Smooth muscle cell (in vitro differentiated cells): ENCODE measurements at regions not wholly inside any gene's neighbourhood (a gene's known extent, or its start where the extent isn't known, plus 50 kb on each side); places are given as distances from the start of the nearest gene placed in this dataset.

Source experiments
- DNase-seq: peaks from one replicate; lab custom pipeline; 2025; ENCODE audit not compliant: unreplicated experiment; lab: John Stamatoyannopoulos, UW
- H2AFZ ChIP-seq: fragments of 200-600 bp; sonication (generic); 2 replicates; pipeline ENCODE4 v1.6.0; 2016; ENCODE audit warnings: antibody characterized with exemption, low read depth, mild to moderate bottlenecking
- H3F3A ChIP-seq: fragments of 200-600 bp; sonication (generic); 2 replicates; pipeline ENCODE4 v1.6.0; 2017; ENCODE audit warnings: antibody characterized with exemption, low read depth
- H3K27ac ChIP-seq: fragments of 200-600 bp; sonication (generic); 2 replicates; pipeline ENCODE4 v1.5.1; 2016; ENCODE audit warnings: low read depth, mild to moderate bottlenecking
- H3K27me3 ChIP-seq: fragments of 200-600 bp; sonication (generic); 2 replicates; pipeline ENCODE4 v1.6.1; 2016; ENCODE audit warnings: low read depth, mild to moderate bottlenecking
- H3K36me3 ChIP-seq: fragments of 200-600 bp; sonication (generic); 2 replicates; pipeline ENCODE4 v1.5.1; 2016; ENCODE audit warnings: low read depth
- H3K4me1 ChIP-seq: fragments of 200-600 bp; sonication (generic); 2 replicates; pipeline ENCODE4 v1.5.1; 2016; ENCODE audit warnings: low read depth
- H3K4me2 ChIP-seq: fragments of 200-600 bp; sonication (generic); 2 replicates; pipeline ENCODE4 v1.6.0; 2016; ENCODE audit warnings: mild to moderate bottlenecking
- H3K4me3 ChIP-seq: fragments of 200-600 bp; sonication (generic); 2 replicates; pipeline ENCODE4 v1.5.1; 2016; ENCODE audit warnings: mild to moderate bottlenecking
- H3K79me2 ChIP-seq: fragments of 200-600 bp; sonication (generic); 2 replicates; pipeline ENCODE4 v1.6.0; 2016; ENCODE audit warnings: low read depth, mild to moderate bottlenecking
- H3K9ac ChIP-seq: fragments of 200-600 bp; sonication (generic); 2 replicates; pipeline ENCODE4 v1.6.0; 2016; ENCODE audit warnings: low read depth
- H3K9me3 ChIP-seq: fragments of 200-600 bp; sonication (generic); replicated peaks from 2 replicates; pipeline ENCODE4 v1.5.1; 2016; ENCODE audit warnings: low read depth
- H4K20me1 ChIP-seq: fragments of 200-600 bp; sonication (generic); 2 replicates; pipeline ENCODE4 v1.6.0; 2016; ENCODE audit warnings: low read depth
- CTCF ChIP-seq: fragments of 200-600 bp; sonication (generic); IDR thresholded peaks from 2 replicates; pipeline ENCODE4 v1.5.1; 2017; ENCODE audit warnings: borderline replicate concordance, mild to moderate bottlenecking, antibody characterized with exemption; ENCODE audit not compliant: insufficient read depth, poor library complexity, severe bottlenecking
- WGBS: methylation state at CpG from one replicate; pipeline ENCODE4 v1.1.7; 2016; ENCODE audit warnings: low lambda C conversion rate; 5-methylcytosine and 5-hydroxymethylcytosine counted together

- peaks cover 7% of the 10 kb centered on the region for H3K36me3 ChIP-seq
Observed at GRCh38 chr14:71693381-71693780, 238.8 kb upstream of the RGS6 start.

GRCh38 chr14:71694591-71695530, 237.4 kb upstream of the RGS6 start:
- Histone ChIP-seq H4K20me1 (no peaks in the 10 kb centered on the region), H3K9me3 (no peaks in the 10 kb centered on the region)
- 81% methylated on average over 8 of the region's 8 CpGs for WGBS

More at GRCh38 chr14:71693381-71693780, 238.8 kb upstream of the RGS6 start:
- H3K9me3 ChIP-seq, result no peaks in the 10 kb centered on the region
- H3K4me2 ChIP-seq, result peak overlapping the region; percentile 41
- H3K9ac ChIP-seq, result peak overlapping the region; percentile 7
- peaks cover 6% of the 10 kb centered on the region for H3F3A ChIP-seq
- H2AFZ ChIP-seq, result no peak overlapping the region
- TF ChIP-seq CTCF, result no peak
- no peak for DNase-seq
- 23% methylated on average over 6 of the region's 6 CpGs for WGBS
- no peaks in the 10 kb centered on the region for H3K79me2 ChIP-seq
- no peaks in the 10 kb centered on the region for H3K27me3 ChIP-seq
- H3K4me1 ChIP-seq, result peaks cover 3% of the 10 kb centered on the region
- peak overlapping the region; percentile 57 for H3K27ac ChIP-seq
- no peaks in the 10 kb centered on the region for H4K20me1 ChIP-seq
- no peak overlapping the region for H3K4me3 ChIP-seq

GRCh38 chr14:71695611-71696350, 236.4 kb upstream of the RGS6 start:
- Histone ChIP-seq H3K9ac (no peak overlapping the region), H3F3A (no peaks in the 10 kb centered on the region), H3K4me1 (peaks cover 3% of the 10 kb centered on the region), H3K4me3 (no peak overlapping the region), H3K9me3 (no peaks in the 10 kb centered on the region), H3K79me2 (no peaks in the 10 kb centered on the region), H3K36me3 (peaks cover 10% of the 10 kb centered on the region), H3K4me2 (no peak overlapping the region), H2AFZ (no peak overlapping the region), H3K27ac (no peak overlapping the region), H3K27me3 (no peaks in the 10 kb centered on the region), H4K20me1 (no peaks in the 10 kb centered on the region)
- DNase-seq, result no peak
- no peak for TF ChIP-seq CTCF
- WGBS, result 89% methylated on average over 6 of the region's 6 CpGs

More at GRCh38 chr14:71694591-71695530, 237.4 kb upstream of the RGS6 start:
- no peaks in the 10 kb centered on the region for H3K27me3 ChIP-seq
- H2AFZ ChIP-seq, result no peak overlapping the region
- peaks cover 6% of the 10 kb centered on the region for H3F3A ChIP-seq
- H3K36me3 ChIP-seq, result peaks cover 13% of the 10 kb centered on the region
- DNase-seq, result no peak
- H3K27ac ChIP-seq, result no peak overlapping the region
- no peak for TF ChIP-seq CTCF
- no peak overlapping the region for H3K9ac ChIP-seq
- H3K4me1 ChIP-seq, result peaks cover 3% of the 10 kb centered on the region
- H3K4me3 ChIP-seq, result no peak overlapping the region
- no peak overlapping the region for H3K4me2 ChIP-seq
- no peaks in the 10 kb centered on the region for H3K79me2 ChIP-seq
